Transverse colon (tissue), 4 donors: ENCODE measurements at regions not wholly inside any gene's neighbourhood (a gene's known extent, or its start where the extent isn't known, plus 50 kb on each side); places are given as distances from the start of the nearest gene placed in this dataset.

Experiments used
- DNase-seq: peaks from one replicate; pipeline ENCODE4 v3.0.0-alpha.2; 2019
- H3K27ac ChIP-seq, 4 donors: fragments of 200-600 bp; sonication (generic); 2 replicates each; pipeline ENCODE4 v1.5.1; 2016 to 2018; ENCODE audit warnings: inconsistent platforms in 4 of 4
- H3K27me3 ChIP-seq: fragments of 200-600 bp; sonication (generic); 2 replicates; pipeline ENCODE4 v1.5.1; 2017; ENCODE audit warnings: inconsistent platforms
- H3K36me3 ChIP-seq, 4 donors: fragments of 200-600 bp; sonication (generic); 2 replicates each; pipeline ENCODE4 v1.5.1; 2017 to 2019; ENCODE audit warnings: inconsistent platforms in 4 of 4
- H3K4me1 ChIP-seq, 4 donors: fragments of 200-600 bp; sonication (generic); 2 replicates each; pipeline ENCODE4 v1.5.1; 2017 to 2020; ENCODE audit warnings: inconsistent platforms in 4 of 4
- H3K4me3 ChIP-seq, 4 donors: fragments of 200-600 bp; sonication (generic); 1 replicate in 1 of 4; 2 replicates in 3 of 4; pipeline versions ENCODE4 v1.5.1 to v1.6.1; 2017 to 2019; ENCODE audit warnings: inconsistent platforms in 4 of 4
- H3K9me3 ChIP-seq, 2 donors: fragments of 200-600 bp; sonication (generic); 2 replicates each; pipeline ENCODE4 v1.5.1; 2017 to 2019; ENCODE audit warnings: inconsistent platforms in 2 of 2
- CTCF ChIP-seq, 5 experiments: fragments of 200-600 bp in 3 of 5; fragments of 450-650 bp in 2 of 5; sonication (generic) in 3 of 5; IDR thresholded peaks; 1 replicate in 2 of 5; 2 replicates in 3 of 5; pipeline ENCODE4 v1.5.1; 2016 to 2017; ENCODE audit warnings: antibody characterized with exemption in 5 of 5, inconsistent platforms in 3 of 5, mild to moderate bottlenecking in 2 of 5, moderate library complexity in 1 of 5
- EP300 ChIP-seq: sonication (generic); formaldehyde crosslinking; IDR thresholded peaks from one replicate; pipeline ENCODE4 v1.6.1; 2017; ENCODE audit warnings: antibody characterized with exemption, low read depth
- POLR2A ChIP-seq: fragments of 450-650 bp; IDR thresholded peaks from one replicate; pipeline ENCODE4 v1.6.1; 2016; ENCODE audit warnings: antibody characterized with exemption, mild to moderate bottlenecking, moderate library complexity
- POLR2AphosphoS5 ChIP-seq, 3 donors: sonication (generic); formaldehyde crosslinking; IDR thresholded peaks; one replicate each; pipeline ENCODE4 v1.6.1; 2016; ENCODE audit warnings: antibody characterized with exemption in 3 of 3
- WGBS, 2 donors: methylation state at CpG; one replicate each; pipeline ENCODE4 v1.1.5; 2018; ENCODE audit warnings: low coverage in 1 of 2; 5-methylcytosine and 5-hydroxymethylcytosine counted together
- in situ Hi-C, 4 donors: fragments of 200-750 bp; cut with MboI; loops; one replicate each; pipeline versions ENCODE4 v1.15.0 to v1.15.1; 2017; ENCODE audit warnings: low sequenced_read_pairs in 3 of 4, low pct_ligation_motif_present in 1 of 4, low pct_unique_long_range_greater_than_20kb in 1 of 4
- intact Hi-C: fragments of 100-400 bp; cut with DNase I; formaldehyde crosslinking; loops from one replicate; pipeline ENCODE4 v1.15.1; 2023; ENCODE audit warnings: low total_unique reads

GRCh38 chr22:22816766-22817410, 70.7 kb upstream of the IGLL5 start:
- 33 to 87% methylated on average over 1 to 8 of the region's 8 CpGs for WGBS, 2 donors
- Histone ChIP-seq H3K36me3 (no peaks in the 10 kb centered on the region), H3K27ac (no peak overlapping the region), H3K9me3 (no peaks in the 10 kb centered on the region), H3K4me1 (no peaks in the 10 kb centered on the region), H3K4me3 (no peak overlapping the region), H3K27me3 (no peaks in the 10 kb centered on the region)
- in situ Hi-C loops, result no loop called here
- TF ChIP-seq POLR2A (no peak), CTCF (IDR thresholded peaks at IDR 0.05) (no peak), POLR2AphosphoS5 (IDR thresholded peaks at IDR 0.05) (no peak), EP300 (no peak)
- no peak for DNase-seq
- intact Hi-C loops, result no loop called here

GRCh38 chr22:22817468-22818201, 70.0 kb upstream of the IGLL5 start:
- Histone ChIP-seq H3K36me3 (no peaks in the 10 kb centered on the region), H3K4me1 (peaks cover 0 to 2% (median 0%) of the 10 kb centered on the region in 4 donors), H3K27ac (no peak overlapping the region), H3K4me3 (no peak overlapping the region), H3K27me3 (no peaks in the 10 kb centered on the region), H3K9me3 (no peaks in the 10 kb centered on the region)
- in situ Hi-C loops (no loop called here), intact Hi-C loops (no loop called here)
- TF ChIP-seq CTCF (IDR thresholded peaks at IDR 0.05), result no peak
- TF ChIP-seq POLR2A, result no peak
- TF ChIP-seq EP300, result no peak
- TF ChIP-seq POLR2AphosphoS5 (IDR thresholded peaks at IDR 0.05), result no peak
- WGBS, 2 donors, result 49% methylated on average over 5 of the region's 5 CpGs; no CpG with 5 or more reads in 1 of the 2 donors
- DNase-seq, result no peak

GRCh38 chr22:22818202-22818538, 69.4 kb upstream of the IGLL5 start:
- Histone ChIP-seq H3K4me3 (no peak overlapping the region), H3K9me3 (no peaks in the 10 kb centered on the region), H3K27ac (no peak overlapping the region), H3K27me3 (no peaks in the 10 kb centered on the region), H3K36me3 (no peaks in the 10 kb centered on the region), H3K4me1 (peaks cover 0 to 4% (median 0%) of the 10 kb centered on the region in 4 donors)
- intact Hi-C loops, result no loop called here
- DNase-seq, result no peak
- 78 to 90% methylated on average over 3 of the region's 3 CpGs for WGBS, 2 donors
- TF ChIP-seq POLR2AphosphoS5 (IDR thresholded peaks at IDR 0.05) (no peak), POLR2A (no peak), CTCF (IDR thresholded peaks at IDR 0.05) (no peak), EP300 (no peak)
- in situ Hi-C loops, result no loop called here

GRCh38 chr22:22818861-22819855, 68.5 kb upstream of the IGLL5 start:
- in situ Hi-C loops (no loop called here), intact Hi-C loops (no loop called here)
- DNase-seq, result peak; percentile 37
- H3K27ac ChIP-seq, result peak overlapping the region in 3 of 4 donors; percentile 37 to 48 (median 37)
- TF ChIP-seq EP300, result no peak
- TF ChIP-seq POLR2A, result no peak
- no peak for TF ChIP-seq CTCF (IDR thresholded peaks at IDR 0.05)
- TF ChIP-seq POLR2AphosphoS5 (IDR thresholded peaks at IDR 0.05), result no peak
- no peaks in the 10 kb centered on the region for H3K27me3 ChIP-seq
- peaks cover 0 to 4% (median 0%) of the 10 kb centered on the region in 4 donors for H3K4me1 ChIP-seq
- H3K9me3 ChIP-seq, result no peaks in the 10 kb centered on the region
- H3K4me3 ChIP-seq, result no peak overlapping the region
- H3K36me3 ChIP-seq, result no peaks in the 10 kb centered on the region
- 84 to 85% methylated on average over 5 to 12 of the region's 12 CpGs for WGBS, 2 donors
